ENCODE measurements at regions not wholly inside any gene's neighbourhood (a gene's known extent, or its start where the extent isn't known, plus 50 kb on each side); places are given as distances from the start of the nearest gene placed in this dataset.

DNA sequence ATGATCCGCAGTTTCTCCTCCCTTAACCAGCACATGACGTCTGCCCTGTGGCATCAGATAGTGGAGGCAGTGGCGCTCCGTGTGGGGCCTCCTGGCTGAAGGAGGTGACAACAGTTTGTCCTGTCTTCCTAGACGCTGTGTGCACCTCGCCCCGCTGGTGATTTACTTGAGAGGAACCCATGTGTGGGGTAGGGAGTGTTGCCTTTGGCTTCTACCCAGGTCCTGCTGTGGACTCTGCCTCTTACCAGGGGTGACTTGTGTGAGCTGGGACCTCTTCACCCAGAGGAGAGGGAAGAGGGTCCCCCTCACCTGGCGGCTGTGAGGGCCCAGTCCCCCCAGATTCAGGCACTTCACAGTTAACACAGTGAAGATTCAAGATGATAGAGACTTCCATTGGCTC is 77.6 kb downstream of the TMEM18 start (continued):
- TF ChIP-seq, protein P1, sequence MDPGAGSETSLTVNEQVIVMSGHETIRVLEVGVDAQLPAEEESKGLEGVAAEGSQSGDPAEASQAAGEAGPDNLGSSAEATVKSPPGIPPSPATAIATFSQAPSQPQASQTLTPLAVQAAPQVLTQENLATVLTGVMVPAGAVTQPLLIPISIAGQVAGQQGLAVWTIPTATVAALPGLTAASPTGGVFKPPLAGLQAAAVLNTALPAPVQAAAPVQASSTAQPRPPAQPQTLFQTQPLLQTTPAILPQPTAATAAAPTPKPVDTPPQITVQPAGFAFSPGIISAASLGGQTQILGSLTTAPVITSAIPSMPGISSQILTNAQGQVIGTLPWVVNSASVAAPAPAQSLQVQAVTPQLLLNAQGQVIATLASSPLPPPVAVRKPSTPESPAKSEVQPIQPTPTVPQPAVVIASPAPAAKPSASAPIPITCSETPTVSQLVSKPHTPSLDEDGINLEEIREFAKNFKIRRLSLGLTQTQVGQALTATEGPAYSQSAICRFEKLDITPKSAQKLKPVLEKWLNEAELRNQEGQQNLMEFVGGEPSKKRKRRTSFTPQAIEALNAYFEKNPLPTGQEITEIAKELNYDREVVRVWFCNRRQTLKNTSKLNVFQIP (CRISPR knock-in tag; IDR thresholded peaks at IDR 0.05; ENCODE audit: borderline replicate concordance, low read depth), result no peak
- no peak for TF ChIP-seq TCF4 (CRISPR knock-in tag; IDR thresholded peaks at IDR 0.05; ENCODE audit: borderline replicate concordance)
- no peak for TF ChIP-seq BACH2 (CRISPR knock-in tag; IDR thresholded peaks at IDR 0.05; ENCODE audit: borderline replicate concordance)
- no peak for TF ChIP-seq ZNF70 (CRISPR knock-in tag; IDR thresholded peaks at IDR 0.05)
- TF ChIP-seq ZC3H10 (CRISPR knock-in tag; IDR thresholded peaks at IDR 0.05), result no peak
- no peak for TF ChIP-seq ZFP30 (CRISPR knock-in tag; IDR thresholded peaks at IDR 0.05)
- TF ChIP-seq OSR1 (CRISPR knock-in tag; IDR thresholded peaks at IDR 0.05), result no peak
- no peak for TF ChIP-seq ZFP3 (CRISPR knock-in tag; IDR thresholded peaks at IDR 0.05)
- no peak for TF ChIP-seq SNAI2 (CRISPR knock-in tag; IDR thresholded peaks at IDR 0.05)
- no peak for TF ChIP-seq GLIS3 (CRISPR knock-in tag; IDR thresholded peaks at IDR 0.05)
- TF ChIP-seq, protein P2, sequence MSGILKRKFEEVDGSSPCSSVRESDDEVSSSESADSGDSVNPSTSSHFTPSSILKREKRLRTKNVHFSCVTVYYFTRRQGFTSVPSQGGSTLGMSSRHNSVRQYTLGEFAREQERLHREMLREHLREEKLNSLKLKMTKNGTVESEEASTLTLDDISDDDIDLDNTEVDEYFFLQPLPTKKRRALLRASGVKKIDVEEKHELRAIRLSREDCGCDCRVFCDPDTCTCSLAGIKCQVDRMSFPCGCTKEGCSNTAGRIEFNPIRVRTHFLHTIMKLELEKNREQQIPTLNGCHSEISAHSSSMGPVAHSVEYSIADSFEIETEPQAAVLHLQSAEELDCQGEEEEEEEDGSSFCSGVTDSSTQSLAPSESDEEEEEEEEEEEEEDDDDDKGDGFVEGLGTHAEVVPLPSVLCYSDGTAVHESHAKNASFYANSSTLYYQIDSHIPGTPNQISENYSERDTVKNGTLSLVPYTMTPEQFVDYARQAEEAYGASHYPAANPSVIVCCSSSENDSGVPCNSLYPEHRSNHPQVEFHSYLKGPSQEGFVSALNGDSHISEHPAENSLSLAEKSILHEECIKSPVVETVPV (CRISPR knock-in tag; IDR thresholded peaks at IDR 0.05), result no peak

DNA sequence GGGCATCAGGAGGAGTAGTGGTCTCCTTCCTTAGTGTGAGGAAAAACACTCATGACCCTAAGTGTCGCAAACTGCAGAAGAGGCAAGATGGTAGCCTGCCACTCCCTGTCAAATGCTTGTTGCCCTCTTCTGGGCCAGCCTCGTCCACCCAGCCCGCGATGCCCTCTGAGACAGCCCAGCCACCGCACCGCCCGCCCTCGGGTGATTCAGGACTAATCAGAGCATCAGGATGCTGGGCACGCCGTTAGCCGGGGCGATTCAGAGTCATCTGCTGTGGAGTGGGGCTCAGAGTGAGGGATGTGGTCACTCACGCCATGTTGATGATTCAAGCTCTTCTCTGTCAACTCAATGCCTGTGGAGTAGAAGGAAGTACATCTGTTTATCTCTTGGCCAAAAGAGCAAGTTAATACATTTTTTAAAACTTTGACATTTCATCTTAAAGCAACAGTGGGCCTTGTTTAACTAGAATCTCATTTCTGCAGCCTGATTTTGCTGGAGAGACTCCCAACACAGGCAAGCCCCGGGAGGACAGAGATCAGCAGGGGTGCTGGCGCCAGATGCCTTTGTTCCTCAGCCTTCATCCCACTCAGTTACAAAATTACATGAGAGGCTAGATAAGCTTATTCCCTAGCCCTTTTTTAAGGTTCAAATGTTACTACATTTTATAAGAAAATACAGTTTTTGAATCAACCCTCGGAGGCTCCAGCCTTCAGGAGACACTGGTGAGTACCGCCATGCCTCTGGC is 79.0 kb downstream of the TMEM18 start:
- TF ChIP-seq, protein P3, sequence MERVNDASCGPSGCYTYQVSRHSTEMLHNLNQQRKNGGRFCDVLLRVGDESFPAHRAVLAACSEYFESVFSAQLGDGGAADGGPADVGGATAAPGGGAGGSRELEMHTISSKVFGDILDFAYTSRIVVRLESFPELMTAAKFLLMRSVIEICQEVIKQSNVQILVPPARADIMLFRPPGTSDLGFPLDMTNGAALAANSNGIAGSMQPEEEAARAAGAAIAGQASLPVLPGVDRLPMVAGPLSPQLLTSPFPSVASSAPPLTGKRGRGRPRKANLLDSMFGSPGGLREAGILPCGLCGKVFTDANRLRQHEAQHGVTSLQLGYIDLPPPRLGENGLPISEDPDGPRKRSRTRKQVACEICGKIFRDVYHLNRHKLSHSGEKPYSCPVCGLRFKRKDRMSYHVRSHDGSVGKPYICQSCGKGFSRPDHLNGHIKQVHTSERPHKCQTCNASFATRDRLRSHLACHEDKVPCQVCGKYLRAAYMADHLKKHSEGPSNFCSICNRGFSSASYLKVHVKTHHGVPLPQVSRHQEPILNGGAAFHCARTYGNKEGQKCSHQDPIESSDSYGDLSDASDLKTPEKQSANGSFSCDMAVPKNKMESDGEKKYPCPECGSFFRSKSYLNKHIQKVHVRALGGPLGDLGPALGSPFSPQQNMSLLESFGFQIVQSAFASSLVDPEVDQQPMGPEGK (CRISPR knock-in tag; IDR thresholded peaks at IDR 0.05; ENCODE audit: borderline replicate concordance), result no peak
- TF ChIP-seq CSDC2 (CRISPR knock-in tag; IDR thresholded peaks at IDR 0.05) (no peak), ZC3H10 (CRISPR knock-in tag; IDR thresholded peaks at IDR 0.05) (no peak), SNAI2 (CRISPR knock-in tag; IDR thresholded peaks at IDR 0.05) (no peak), ZNF70 (CRISPR knock-in tag; IDR thresholded peaks at IDR 0.05) (no peak), GLIS3 (CRISPR knock-in tag; IDR thresholded peaks at IDR 0.05) (no peak), ZNF565 (CRISPR knock-in tag; conservative IDR thresholded peaks at IDR 0.05; ENCODE audit: low read depth) (no peak), ISL1 (CRISPR knock-in tag; IDR thresholded peaks at IDR 0.05) (no peak), BACH2 (CRISPR knock-in tag; IDR thresholded peaks at IDR 0.05; ENCODE audit: borderline replicate concordance) (no peak), TOX (CRISPR knock-in tag; IDR thresholded peaks at IDR 0.05; ENCODE audit: borderline replicate concordance) (no peak)
- TF ChIP-seq, protein P4, sequence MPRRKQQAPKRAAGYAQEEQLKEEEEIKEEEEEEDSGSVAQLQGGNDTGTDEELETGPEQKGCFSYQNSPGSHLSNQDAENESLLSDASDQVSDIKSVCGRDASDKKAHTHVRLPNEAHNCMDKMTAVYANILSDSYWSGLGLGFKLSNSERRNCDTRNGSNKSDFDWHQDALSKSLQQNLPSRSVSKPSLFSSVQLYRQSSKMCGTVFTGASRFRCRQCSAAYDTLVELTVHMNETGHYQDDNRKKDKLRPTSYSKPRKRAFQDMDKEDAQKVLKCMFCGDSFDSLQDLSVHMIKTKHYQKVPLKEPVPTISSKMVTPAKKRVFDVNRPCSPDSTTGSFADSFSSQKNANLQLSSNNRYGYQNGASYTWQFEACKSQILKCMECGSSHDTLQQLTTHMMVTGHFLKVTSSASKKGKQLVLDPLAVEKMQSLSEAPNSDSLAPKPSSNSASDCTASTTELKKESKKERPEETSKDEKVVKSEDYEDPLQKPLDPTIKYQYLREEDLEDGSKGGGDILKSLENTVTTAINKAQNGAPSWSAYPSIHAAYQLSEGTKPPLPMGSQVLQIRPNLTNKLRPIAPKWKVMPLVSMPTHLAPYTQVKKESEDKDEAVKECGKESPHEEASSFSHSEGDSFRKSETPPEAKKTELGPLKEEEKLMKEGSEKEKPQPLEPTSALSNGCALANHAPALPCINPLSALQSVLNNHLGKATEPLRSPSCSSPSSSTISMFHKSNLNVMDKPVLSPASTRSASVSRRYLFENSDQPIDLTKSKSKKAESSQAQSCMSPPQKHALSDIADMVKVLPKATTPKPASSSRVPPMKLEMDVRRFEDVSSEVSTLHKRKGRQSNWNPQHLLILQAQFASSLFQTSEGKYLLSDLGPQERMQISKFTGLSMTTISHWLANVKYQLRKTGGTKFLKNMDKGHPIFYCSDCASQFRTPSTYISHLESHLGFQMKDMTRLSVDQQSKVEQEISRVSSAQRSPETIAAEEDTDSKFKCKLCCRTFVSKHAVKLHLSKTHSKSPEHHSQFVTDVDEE (CRISPR knock-in tag; IDR thresholded peaks at IDR 0.05), result no peak
- TF ChIP-seq, protein P1 (CRISPR knock-in tag; IDR thresholded peaks at IDR 0.05; ENCODE audit: borderline replicate concordance, low read depth), result no peak
- TF ChIP-seq, protein P2 (CRISPR knock-in tag; IDR thresholded peaks at IDR 0.05), result no peak
- TF ChIP-seq, protein P5, sequence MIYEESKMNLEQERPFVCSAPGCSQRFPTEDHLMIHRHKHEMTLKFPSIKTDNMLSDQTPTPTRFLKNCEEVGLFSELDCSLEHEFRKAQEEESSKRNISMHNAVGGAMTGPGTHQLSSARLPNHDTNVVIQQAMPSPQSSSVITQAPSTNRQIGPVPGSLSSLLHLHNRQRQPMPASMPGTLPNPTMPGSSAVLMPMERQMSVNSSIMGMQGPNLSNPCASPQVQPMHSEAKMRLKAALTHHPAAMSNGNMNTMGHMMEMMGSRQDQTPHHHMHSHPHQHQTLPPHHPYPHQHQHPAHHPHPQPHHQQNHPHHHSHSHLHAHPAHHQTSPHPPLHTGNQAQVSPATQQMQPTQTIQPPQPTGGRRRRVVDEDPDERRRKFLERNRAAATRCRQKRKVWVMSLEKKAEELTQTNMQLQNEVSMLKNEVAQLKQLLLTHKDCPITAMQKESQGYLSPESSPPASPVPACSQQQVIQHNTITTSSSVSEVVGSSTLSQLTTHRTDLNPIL (CRISPR knock-in tag; IDR thresholded peaks at IDR 0.05; ENCODE audit: low read depth), result no peak
- ATAC-seq, result no peak
